ENCODE measurements at regions not wholly inside any gene's neighbourhood (a gene's known extent, or its start where the extent isn't known, plus 50 kb on each side); places are given as distances from the start of the nearest gene placed in this dataset.

DNA sequence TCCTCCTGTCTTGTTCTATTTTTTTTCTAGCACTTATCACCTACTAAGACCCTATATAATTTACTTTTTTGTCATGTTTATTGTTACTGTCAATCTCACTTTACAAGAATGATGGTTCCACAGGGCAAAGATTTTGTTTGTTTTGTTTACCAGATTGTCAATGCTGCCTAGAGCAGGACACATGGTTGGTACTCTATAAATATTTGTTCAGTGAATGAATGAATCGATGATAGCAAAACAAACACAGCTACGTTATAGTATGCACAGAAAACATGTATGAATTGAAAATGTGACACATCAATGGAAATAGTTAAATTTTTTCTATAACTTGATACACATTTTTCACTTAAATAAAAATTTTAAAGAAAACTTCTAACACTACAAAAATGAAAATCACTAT lies 67.1 kb upstream of the KRR1 start:
- CTCF ChIA-PET (ENCODE audit: low intra/inter-chr PET ratio, low total read pairs) = no interaction called here
- Histone ChIP-seq H3K79me2 (ENCODE audit: insufficient read depth, low read length) (no peaks in the 10 kb centered on the region), H3K4me1 (ENCODE audit: insufficient read depth, low read length) (peaks cover 23% of the 10 kb centered on the region), H3K9ac (ENCODE audit: insufficient read depth, low read depth, low read length) (no peak overlapping the region), H2AFZ (ENCODE audit: low read length) (no peak overlapping the region), H3K27me3 (ENCODE audit: control insufficient read depth in 1 of 2, insufficient read depth in 2 of 2, low read length in 2 of 2) (peaks cover 0 to 3% of the 10 kb centered on the region in 2 experiments; a peak in 2 of 5 replicates), H3K4me2 (ENCODE audit: low read depth, low read length) (no peak overlapping the region), H3K9me3 (ENCODE audit: low read length) (no peaks in the 10 kb centered on the region), H3K36me3 (replicated peaks in 1 of 2; ENCODE audit: control insufficient read depth in 1 of 2, insufficient read depth in 2 of 2, low read length in 2 of 2) (no peaks in the 10 kb centered on the region), H3K4me3 (replicated peaks in 1 of 3; ENCODE audit: insufficient read depth in 1 of 3, low read depth in 2 of 3, low read length in 3 of 3) (no peak overlapping the region), H3K27ac (ENCODE audit: extremely low read length, insufficient read depth, low read length) (no peak overlapping the region), H4K20me1 (ENCODE audit: insufficient read depth, low read length) (no peaks in the 10 kb centered on the region)
- ATAC-seq (peak; percentile 86), FAIRE-seq (no peak), DNase-seq (ENCODE audit: low spot score) (peak; percentile 48)
- in situ Hi-C loops (cut with HindIII; ENCODE audit: extremely low pct_ligation_motif_present, low pct_unique_long_range_greater_than_20kb) = no loop called here
- BruUV-seq (replicated peaks) = no TSS peak
- WGBS (ENCODE audit: low lambda C conversion rate) = 1% methylated on average over 2 of the region's 2 CpGs
- intact Hi-C loops (cut with micrococcal nuclease; ENCODE audit: unreplicated experiment) = no loop called here
- POLR2A ChIA-PET = interaction anchor here (1.0 kb wide), 1 partner anchor 453 kb away, joined by 4 read pairs; the partner anchor contains the start of gene PHLDA1
- TF ChIP-seq FOXO4 (CRISPR knock-in tag; conservative IDR thresholded peaks at IDR 0.05) = no peak
- peak; percentile 75; the same call in 1 of the 2 replicates for TF ChIP-seq SOX5 (CRISPR knock-in tag; IDR thresholded peaks at IDR 0.05; ENCODE audit: borderline replicate concordance)
- TF ChIP-seq NR2F6 (IDR thresholded peaks at IDR 0.05) = peak; percentile 43; the same call in 1 of the 2 replicates
- 0 out of 2 replicates have a peak, but pooled peaks have one; percentile 24 for TF ChIP-seq NR2F6 (CRISPR knock-in tag; IDR thresholded peaks at IDR 0.05)
- TF ChIP-seq HHEX (CRISPR knock-in tag; IDR thresholded peaks at IDR 0.05) = peak; percentile 95
- no peak; the same call in 1 of the 2 replicates for TF ChIP-seq ETV5 (CRISPR knock-in tag; IDR thresholded peaks at IDR 0.05; ENCODE audit: borderline replicate concordance)
- TF ChIP-seq MYPOP (CRISPR knock-in tag; IDR thresholded peaks at IDR 0.05) = peak; percentile 54; the same call in 1 of the 2 replicates
- no peak for TF ChIP-seq CREB1 (IDR thresholded peaks at IDR 0.05)
- peak; percentile 65 for TF ChIP-seq CREB1 (CRISPR knock-in tag; IDR thresholded peaks at IDR 0.05)
- TF ChIP-seq FOXA3 (CRISPR knock-in tag; IDR thresholded peaks at IDR 0.05) = peak; percentile 90
- peak; percentile 82 for TF ChIP-seq FOXP4 (CRISPR knock-in tag; IDR thresholded peaks at IDR 0.05)
- peak; percentile 95; the same call in 1 of the 2 replicates for TF ChIP-seq ZBTB20 (CRISPR knock-in tag; IDR thresholded peaks at IDR 0.05; ENCODE audit: borderline replicate concordance, low read depth)
- peak; percentile 90; the same call in 1 of the 2 replicates for TF ChIP-seq HMG20A (CRISPR knock-in tag; IDR thresholded peaks at IDR 0.05; ENCODE audit: borderline replicate concordance)
- TF ChIP-seq, protein P1, sequence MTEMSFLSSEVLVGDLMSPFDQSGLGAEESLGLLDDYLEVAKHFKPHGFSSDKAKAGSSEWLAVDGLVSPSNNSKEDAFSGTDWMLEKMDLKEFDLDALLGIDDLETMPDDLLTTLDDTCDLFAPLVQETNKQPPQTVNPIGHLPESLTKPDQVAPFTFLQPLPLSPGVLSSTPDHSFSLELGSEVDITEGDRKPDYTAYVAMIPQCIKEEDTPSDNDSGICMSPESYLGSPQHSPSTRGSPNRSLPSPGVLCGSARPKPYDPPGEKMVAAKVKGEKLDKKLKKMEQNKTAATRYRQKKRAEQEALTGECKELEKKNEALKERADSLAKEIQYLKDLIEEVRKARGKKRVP (CRISPR knock-in tag; IDR thresholded peaks at IDR 0.05) = 0 out of 4 replicates have a peak, but pooled peaks of 1 of the 2 experiments have one; percentile 7
- TF ChIP-seq RXRB (CRISPR knock-in tag; IDR thresholded peaks at IDR 0.05; ENCODE audit: borderline replicate concordance) = 0 out of 2 replicates have a peak, but pooled peaks have one; percentile 63
- TF ChIP-seq NR2F2 (IDR thresholded peaks at IDR 0.05; ENCODE audit: borderline replicate concordance, low read depth) = peak; percentile 75
- no peak for TF ChIP-seq ZSCAN20 (CRISPR knock-in tag; IDR thresholded peaks at IDR 0.05; ENCODE audit: borderline replicate concordance)
- TF ChIP-seq, protein P2, sequence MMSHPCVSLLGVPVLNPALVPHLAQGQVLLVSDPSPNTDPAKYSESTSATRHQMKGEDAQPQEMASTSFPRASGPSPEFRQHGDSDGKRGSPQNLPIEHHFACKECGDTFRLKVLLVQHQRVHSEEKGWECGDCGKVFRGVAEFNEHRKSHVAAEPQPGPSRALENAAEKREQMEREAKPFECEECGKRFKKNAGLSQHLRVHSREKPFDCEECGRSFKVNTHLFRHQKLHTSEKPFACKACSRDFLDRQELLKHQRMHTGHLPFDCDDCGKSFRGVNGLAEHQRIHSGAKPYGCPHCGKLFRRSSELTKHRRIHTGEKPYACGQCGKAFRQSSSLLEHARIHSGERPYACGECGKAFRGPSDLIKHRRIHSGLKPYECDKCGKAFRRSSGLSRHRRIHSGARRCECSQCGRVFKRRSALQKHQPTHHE (CRISPR knock-in tag; IDR thresholded peaks at IDR 0.05; ENCODE audit: borderline replicate concordance) = no peak
- TF ChIP-seq BCL6 (CRISPR knock-in tag; IDR thresholded peaks at IDR 0.05) = peak; percentile 51
- TF ChIP-seq ZNF24 (IDR thresholded peaks at IDR 0.05) = peak; percentile 91
